H1 (cell line): ENCODE measurements at regions not wholly inside any gene's neighbourhood (a gene's known extent, or its start where the extent isn't known, plus 50 kb on each side); places are given as distances from the start of the nearest gene placed in this dataset.

Source experiments
- ASH2L ChIP-seq: fragments of 200-600, 300-600 bp; sonication (generic); IDR thresholded peaks from one replicate; pipeline ENCODE4 v1.7.1; 2017; ENCODE audit warnings: low read length
- CBX8 ChIP-seq: fragments of 300-800, 300-1000 bp; sonication (generic); IDR thresholded peaks from 2 replicates; pipeline ENCODE4 v1.7.1; 2016; ENCODE audit warnings: low read depth, low read length, borderline replicate concordance
- CREB1 ChIP-seq: IDR thresholded peaks from 2 replicates; pipeline ENCODE4 v1.6.1; 2012; ENCODE audit warnings: inconsistent platforms
- KDM4A ChIP-seq: IDR thresholded peaks from one replicate; pipeline ENCODE4 v1.7.1; 2012; ENCODE audit warnings: low read depth, mild to moderate bottlenecking, moderate library complexity, low read length, inconsistent platforms; ENCODE audit not compliant: severe bottlenecking
- POU5F1 ChIP-seq: IDR thresholded peaks from 2 replicates; pipeline ENCODE4 v1.6.1; 2011; ENCODE audit warnings: low read depth, mild to moderate bottlenecking, low read length, moderate library complexity
- SIX5 ChIP-seq: IDR thresholded peaks from 2 replicates; pipeline ENCODE4 v1.6.1; 2011; ENCODE audit warnings: mild to moderate bottlenecking, low read depth, low read length
- SP4 ChIP-seq: IDR thresholded peaks from 2 replicates; pipeline ENCODE4 v1.6.1; 2012; ENCODE audit warnings: low read length, inconsistent platforms

DNA sequence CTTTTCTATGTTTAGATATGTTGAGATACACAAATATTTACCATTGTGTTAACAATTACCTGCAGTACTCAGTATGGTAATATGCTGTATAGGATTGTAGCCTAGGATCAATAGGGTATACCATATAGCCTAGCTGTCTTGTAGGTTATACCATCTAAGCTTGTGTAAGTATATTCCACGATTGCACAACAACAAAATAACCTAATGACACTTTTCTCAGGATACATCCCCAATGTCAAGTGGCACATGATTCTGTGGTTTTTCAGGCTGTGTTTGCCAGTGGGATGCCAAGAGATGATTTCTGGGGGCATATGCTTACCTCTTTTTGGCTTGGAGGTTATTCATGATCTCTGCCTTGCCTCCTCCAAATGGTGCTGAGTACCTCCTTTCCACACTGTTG, 247.2 kb upstream of the CENPE start (continued):
- no peak for TF ChIP-seq SP4
- TF ChIP-seq CBX8 = no peak
- no peak for TF ChIP-seq POU5F1
- no peak for TF ChIP-seq SIX5
- TF ChIP-seq CREB1 = no peak
- no peak for TF ChIP-seq KDM4A
- no peak for TF ChIP-seq ASH2L
